ENCODE measurements at regions not wholly inside any gene's neighbourhood (a gene's known extent, or its start where the extent isn't known, plus 50 kb on each side); places are given as distances from the start of the nearest gene placed in this dataset.

DNA sequence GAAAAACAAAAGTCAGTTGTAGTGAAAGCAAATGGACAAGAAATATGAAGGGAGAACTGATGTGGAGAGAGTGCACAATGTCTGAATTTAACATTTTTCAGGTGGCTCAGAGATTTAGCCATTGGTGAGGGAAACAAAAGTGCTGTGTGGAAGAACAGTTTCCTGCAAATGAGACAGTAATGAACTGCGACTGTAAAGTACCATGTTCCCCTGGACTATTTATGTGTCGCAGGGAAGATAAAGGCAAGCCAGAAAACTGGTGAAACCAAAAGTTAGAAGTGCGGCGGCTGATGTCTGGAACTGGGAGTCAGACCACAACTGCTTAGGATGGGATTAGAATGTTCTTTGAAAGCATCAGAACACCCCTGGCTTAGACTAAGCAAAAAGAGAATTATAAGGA, 905.1 kb upstream of the MAN1A1 start:
- H3K27ac Mint-ChIP-seq, result no peak overlapping the region
- Histone ChIP-seq H4K91ac (ENCODE audit: insufficient read length, low read depth, low read length) (no peak overlapping the region), H3K18ac (ENCODE audit: insufficient read length, low read depth, low read length) (no peak overlapping the region), H2AK5ac (ENCODE audit: insufficient read length, low read length) (no peak overlapping the region), H2BK20ac (ENCODE audit: low read depth, low read length, poor library complexity, severe bottlenecking) (no peak overlapping the region), H3K27me3 (ENCODE audit: insufficient read depth, low read length) (no peaks in the 10 kb centered on the region), H2BK120ac (ENCODE audit: low read depth, low read length, poor library complexity, severe bottlenecking) (no peak overlapping the region), H3K4me2 (ENCODE audit: insufficient read depth, insufficient read length, low read length) (no peak overlapping the region), H2BK12ac (ENCODE audit: insufficient read length, low read depth, low read length) (no peak overlapping the region), H2BK15ac (ENCODE audit: low read depth, low read length) (no peak overlapping the region), H3K79me2 (ENCODE audit: insufficient read depth, low read length) (no peaks in the 10 kb centered on the region), H3K56ac (ENCODE audit: insufficient read length, low read depth, low read length) (no peak overlapping the region), H4K8ac (replicated peaks; ENCODE audit: insufficient read length, low read depth, low read length) (no peak overlapping the region), H3K23me2 (ENCODE audit: insufficient read length, low read depth, low read length, poor library complexity, severe bottlenecking) (no peaks in the 10 kb centered on the region), H3K4ac (ENCODE audit: low read depth, low read length) (no peak overlapping the region), H4K5ac (ENCODE audit: insufficient read length, low read depth, low read length) (no peak overlapping the region), H3K9ac (ENCODE audit: extremely low read depth, insufficient read length, low read length) (no peak overlapping the region), H3K9me3 (ENCODE audit: control insufficient read depth, low read depth, low read length) (no peaks in the 10 kb centered on the region), H3T11ph (ENCODE audit: low read length) (no peak overlapping the region), H3K79me1 (ENCODE audit: insufficient read depth, low read depth, low read length, poor library complexity, severe bottlenecking) (no peaks in the 10 kb centered on the region), H2BK5ac (ENCODE audit: insufficient read length, low read length) (no peak overlapping the region), H3K4me1 (ENCODE audit: insufficient read depth, low read length) (no peaks in the 10 kb centered on the region), H4K20me1 (ENCODE audit: control insufficient read depth, insufficient read depth, insufficient read length) (no peaks in the 10 kb centered on the region), H3K23ac (ENCODE audit: insufficient read length, low read depth, low read length) (no peak overlapping the region), H3K14ac (ENCODE audit: insufficient read depth, low read length) (no peak overlapping the region), H3K27ac (ENCODE audit: insufficient read length, low read depth, low read length) (no peak overlapping the region), H2AFZ (ENCODE audit: low read length) (no peak overlapping the region)
- no peaks in the 10 kb centered on the region for H3K36me3 Mint-ChIP-seq (ENCODE audit: insufficient read depth in 1 of 3, low read depth in 3 of 3)
- H3K4me3 Mint-ChIP-seq, result no peak overlapping the region
- H3K4me1 Mint-ChIP-seq, result no peaks in the 10 kb centered on the region
- DNase-seq, result no peak
- no CpG with 5 or more reads among the region's 4 CpGs for WGBS (ENCODE audit: extremely low coverage, insufficient read length, low lambda C conversion rate)
- TF ChIP-seq, protein P1, sequence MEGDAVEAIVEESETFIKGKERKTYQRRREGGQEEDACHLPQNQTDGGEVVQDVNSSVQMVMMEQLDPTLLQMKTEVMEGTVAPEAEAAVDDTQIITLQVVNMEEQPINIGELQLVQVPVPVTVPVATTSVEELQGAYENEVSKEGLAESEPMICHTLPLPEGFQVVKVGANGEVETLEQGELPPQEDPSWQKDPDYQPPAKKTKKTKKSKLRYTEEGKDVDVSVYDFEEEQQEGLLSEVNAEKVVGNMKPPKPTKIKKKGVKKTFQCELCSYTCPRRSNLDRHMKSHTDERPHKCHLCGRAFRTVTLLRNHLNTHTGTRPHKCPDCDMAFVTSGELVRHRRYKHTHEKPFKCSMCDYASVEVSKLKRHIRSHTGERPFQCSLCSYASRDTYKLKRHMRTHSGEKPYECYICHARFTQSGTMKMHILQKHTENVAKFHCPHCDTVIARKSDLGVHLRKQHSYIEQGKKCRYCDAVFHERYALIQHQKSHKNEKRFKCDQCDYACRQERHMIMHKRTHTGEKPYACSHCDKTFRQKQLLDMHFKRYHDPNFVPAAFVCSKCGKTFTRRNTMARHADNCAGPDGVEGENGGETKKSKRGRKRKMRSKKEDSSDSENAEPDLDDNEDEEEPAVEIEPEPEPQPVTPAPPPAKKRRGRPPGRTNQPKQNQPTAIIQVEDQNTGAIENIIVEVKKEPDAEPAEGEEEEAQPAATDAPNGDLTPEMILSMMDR (conservative IDR thresholded peaks at IDR 0.05), result no peak
- peaks cover 0 to 4% of the 10 kb centered on the region in 2 experiments; a peak in 1 of 5 replicates for H3K9me3 Mint-ChIP-seq
- no peaks in the 10 kb centered on the region for H3K27me3 Mint-ChIP-seq (ENCODE audit: low read depth)

Data from H9 (cell line).